ENCODE measurements at regions not wholly inside any gene's neighbourhood (a gene's known extent, or its start where the extent isn't known, plus 50 kb on each side); places are given as distances from the start of the nearest gene placed in this dataset.

DNA sequence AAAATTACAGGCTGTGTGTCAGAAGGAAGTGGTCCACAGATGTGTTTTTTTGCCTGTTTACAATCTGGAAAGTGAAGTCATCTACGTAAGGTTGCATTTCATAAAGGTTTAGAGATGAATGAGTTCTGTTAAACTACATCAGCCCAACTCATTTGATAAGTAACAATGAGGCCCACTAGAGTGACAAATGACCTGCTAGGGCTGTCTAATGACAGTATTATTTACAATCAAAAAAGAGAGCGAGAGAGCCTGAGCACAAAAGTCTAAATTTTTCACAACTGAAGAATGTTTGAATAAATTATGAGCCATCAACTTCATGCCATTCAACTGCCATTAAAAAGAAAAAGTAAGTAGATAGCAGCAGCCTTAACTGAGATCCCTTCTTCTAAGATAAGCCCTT lies 135.7 kb upstream of the TBL1XR1 start:
- Histone ChIP-seq H3K4me1 (ENCODE audit: low read depth) (peaks cover 24% of the 10 kb centered on the region), H3K27me3 (no peaks in the 10 kb centered on the region), H3K4me3 (no peak overlapping the region), H3K9me3 (ENCODE audit: low read depth) (no peaks in the 10 kb centered on the region), H3K27ac (no peak overlapping the region), H3K36me3 (no peaks in the 10 kb centered on the region)
- DNase-seq (ENCODE audit: low read depth in 1 of 2, low spot score in 1 of 2), result no peak
- TF ChIP-seq, protein P1, sequence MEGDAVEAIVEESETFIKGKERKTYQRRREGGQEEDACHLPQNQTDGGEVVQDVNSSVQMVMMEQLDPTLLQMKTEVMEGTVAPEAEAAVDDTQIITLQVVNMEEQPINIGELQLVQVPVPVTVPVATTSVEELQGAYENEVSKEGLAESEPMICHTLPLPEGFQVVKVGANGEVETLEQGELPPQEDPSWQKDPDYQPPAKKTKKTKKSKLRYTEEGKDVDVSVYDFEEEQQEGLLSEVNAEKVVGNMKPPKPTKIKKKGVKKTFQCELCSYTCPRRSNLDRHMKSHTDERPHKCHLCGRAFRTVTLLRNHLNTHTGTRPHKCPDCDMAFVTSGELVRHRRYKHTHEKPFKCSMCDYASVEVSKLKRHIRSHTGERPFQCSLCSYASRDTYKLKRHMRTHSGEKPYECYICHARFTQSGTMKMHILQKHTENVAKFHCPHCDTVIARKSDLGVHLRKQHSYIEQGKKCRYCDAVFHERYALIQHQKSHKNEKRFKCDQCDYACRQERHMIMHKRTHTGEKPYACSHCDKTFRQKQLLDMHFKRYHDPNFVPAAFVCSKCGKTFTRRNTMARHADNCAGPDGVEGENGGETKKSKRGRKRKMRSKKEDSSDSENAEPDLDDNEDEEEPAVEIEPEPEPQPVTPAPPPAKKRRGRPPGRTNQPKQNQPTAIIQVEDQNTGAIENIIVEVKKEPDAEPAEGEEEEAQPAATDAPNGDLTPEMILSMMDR (IDR thresholded peaks at IDR 0.05; ENCODE audit: low read depth, low read length), result no peak

DNA sequence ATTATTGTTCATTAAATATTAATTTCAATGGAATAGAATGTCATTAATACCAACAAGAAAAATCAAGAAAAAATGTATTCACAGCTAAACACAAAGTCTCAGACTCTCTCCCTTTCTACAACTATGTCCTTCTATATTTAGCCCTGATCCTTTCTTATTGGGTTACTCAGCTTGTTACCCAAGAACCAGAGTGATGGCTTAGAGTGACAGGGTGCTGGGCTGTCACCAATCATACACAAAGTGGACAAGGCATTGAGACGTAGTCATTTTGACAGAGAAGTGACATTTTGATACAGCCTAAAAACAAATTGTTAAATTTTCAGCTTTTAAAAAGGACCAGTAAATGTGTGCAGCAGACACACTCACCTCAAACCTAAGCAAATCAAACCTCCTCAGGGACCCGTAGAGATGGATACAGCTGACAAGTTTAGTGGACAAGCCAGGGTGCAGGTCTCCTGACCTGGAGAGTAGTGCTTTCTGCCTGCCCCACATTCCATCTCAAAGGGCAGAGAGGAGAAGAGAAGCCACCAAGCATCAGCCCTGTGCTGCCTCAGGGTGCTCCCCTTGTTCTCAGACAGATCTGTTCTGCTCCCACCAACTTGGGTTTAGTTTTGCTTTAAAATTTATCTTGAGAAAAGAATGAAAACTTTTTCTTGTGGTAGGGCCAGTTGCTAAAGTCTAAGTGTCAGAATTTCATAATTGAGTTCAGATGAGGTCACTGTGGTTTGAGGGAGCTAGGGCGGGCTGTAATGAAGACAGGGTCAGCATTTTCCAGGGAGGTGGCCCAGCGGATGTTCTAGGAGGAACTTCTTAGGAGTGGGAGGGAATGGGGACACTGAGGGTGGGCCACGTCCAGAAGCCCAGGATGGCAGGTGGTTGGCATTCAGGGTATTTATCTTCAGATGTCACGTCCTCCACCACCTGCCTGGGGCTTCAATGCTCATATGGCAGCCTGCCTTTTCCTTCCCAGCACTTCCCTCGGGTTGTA lies 136.5 kb upstream of the TBL1XR1 start:
- H3K4me1 ChIP-seq (ENCODE audit: low read depth), result peaks cover 24% of the 10 kb centered on the region
- TF ChIP-seq, protein P1 (IDR thresholded peaks at IDR 0.05; ENCODE audit: low read depth, low read length), result no peak
- H3K4me3 ChIP-seq, result no peak overlapping the region
- no peaks in the 10 kb centered on the region for H3K9me3 ChIP-seq (ENCODE audit: low read depth)
- no peak overlapping the region for H3K27ac ChIP-seq
- H3K36me3 ChIP-seq, result no peaks in the 10 kb centered on the region
- DNase-seq (ENCODE audit: low read depth in 1 of 2, low spot score in 1 of 2), result peak in 1 of 2 donors; percentile 72
- H3K27me3 ChIP-seq, result no peaks in the 10 kb centered on the region

DNA sequence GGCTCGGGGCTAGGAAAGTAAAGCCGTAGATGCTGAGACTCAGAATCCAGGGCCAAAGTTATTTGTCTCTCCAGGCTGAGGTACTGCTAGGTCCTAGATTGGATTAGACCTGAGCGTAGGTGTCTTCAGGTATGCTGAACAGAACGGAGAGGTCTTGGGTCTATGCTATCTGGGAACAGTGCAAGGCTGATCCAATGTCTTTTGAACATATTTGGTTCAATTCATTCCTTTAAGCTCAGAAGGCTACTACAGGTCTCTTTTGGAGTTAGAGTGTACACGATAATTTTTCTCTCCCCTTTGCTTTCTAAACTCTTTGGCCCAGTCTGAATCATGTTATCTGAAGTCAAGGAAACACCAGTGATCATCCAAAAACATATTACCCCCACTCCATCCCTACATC lies 137.5 kb upstream of the TBL1XR1 start:
- Histone ChIP-seq H3K4me3 (no peak overlapping the region), H3K36me3 (no peaks in the 10 kb centered on the region), H3K4me1 (ENCODE audit: low read depth) (peaks cover 24% of the 10 kb centered on the region), H3K27ac (no peak overlapping the region), H3K27me3 (no peaks in the 10 kb centered on the region), H3K9me3 (ENCODE audit: low read depth) (no peaks in the 10 kb centered on the region)
- TF ChIP-seq, protein P1 (IDR thresholded peaks at IDR 0.05; ENCODE audit: low read depth, low read length), result no peak
- DNase-seq (ENCODE audit: low read depth in 1 of 2, low spot score in 1 of 2), result no peak

DNA sequence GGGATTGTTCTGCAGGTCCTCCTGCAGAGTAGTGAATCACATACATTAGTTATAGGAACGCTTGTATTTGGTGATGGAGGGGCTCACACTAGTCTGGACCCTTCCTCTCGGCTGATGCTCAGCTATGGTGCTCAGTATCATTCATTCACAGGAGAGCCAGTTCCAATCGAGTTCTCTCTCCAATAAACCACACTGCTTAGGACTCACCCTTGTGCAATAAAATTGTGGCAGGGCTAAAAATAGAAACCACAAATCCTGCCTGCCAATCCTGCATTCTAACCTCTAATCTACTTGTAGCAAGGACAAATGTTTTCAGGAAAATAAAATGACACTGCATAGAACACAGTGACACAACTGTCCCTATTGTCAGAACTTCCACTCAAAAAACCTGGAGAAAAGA lies 138.4 kb upstream of the TBL1XR1 start:
- Histone ChIP-seq H3K4me1 (ENCODE audit: low read depth) (peaks cover 24% of the 10 kb centered on the region), H3K9me3 (ENCODE audit: low read depth) (no peaks in the 10 kb centered on the region), H3K27ac (no peak overlapping the region), H3K36me3 (no peaks in the 10 kb centered on the region), H3K27me3 (no peaks in the 10 kb centered on the region), H3K4me3 (no peak overlapping the region)
- DNase-seq (ENCODE audit: low read depth in 1 of 2, low spot score in 1 of 2), result peak in 1 of 2 donors; percentile 66
- TF ChIP-seq, protein P1 (IDR thresholded peaks at IDR 0.05; ENCODE audit: low read depth, low read length), result no peak

DNA sequence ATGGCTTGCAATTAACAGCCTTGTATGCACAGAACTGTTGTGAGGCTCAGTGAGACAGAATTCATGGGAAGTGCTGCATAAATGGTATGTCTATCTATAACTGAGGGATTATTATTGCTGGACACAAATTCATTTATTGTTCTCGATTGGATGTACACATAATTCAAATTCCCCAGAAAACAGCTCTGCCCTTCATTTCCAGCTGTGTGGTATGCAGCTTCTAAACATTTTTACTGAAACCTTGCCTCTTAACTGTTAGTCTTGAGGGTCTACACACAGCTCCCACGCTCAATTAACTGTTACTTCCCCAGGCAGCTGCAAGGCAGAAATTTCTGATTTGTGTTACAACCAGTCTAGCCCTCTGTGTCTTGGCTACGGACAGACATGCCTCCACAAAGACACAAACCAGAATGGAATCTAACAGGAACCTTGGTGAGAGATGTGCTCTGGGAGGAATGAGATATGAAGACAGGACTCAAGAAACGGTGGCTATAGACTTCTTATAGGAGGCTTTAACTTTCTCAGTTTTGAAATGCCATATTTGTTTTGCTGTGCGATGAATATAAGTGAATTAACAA lies 139.7 kb upstream of the TBL1XR1 start:
- Histone ChIP-seq H3K4me3 (no peak overlapping the region), H3K27ac (no peak overlapping the region), H3K4me1 (ENCODE audit: low read depth) (peaks cover 28% of the 10 kb centered on the region), H3K27me3 (no peaks in the 10 kb centered on the region), H3K36me3 (no peaks in the 10 kb centered on the region), H3K9me3 (ENCODE audit: low read depth) (no peaks in the 10 kb centered on the region)
- peak in 1 of 2 donors; percentile 52 for DNase-seq (ENCODE audit: low read depth in 1 of 2, low spot score in 1 of 2)
- TF ChIP-seq, protein P1 (IDR thresholded peaks at IDR 0.05; ENCODE audit: low read depth, low read length), result no peak
